ENCODE measurements at regions not wholly inside any gene's neighbourhood (a gene's known extent, or its start where the extent isn't known, plus 50 kb on each side); places are given as distances from the start of the nearest gene placed in this dataset.

GRCh38 chr2:19607931-19608771, 249.7 kb upstream of the OSR1 start:
- peak in 1 of 2 donors; percentile 14 for DNase-seq (ENCODE audit: low read depth in 2 of 2)

GRCh38 chr2:19607400-19607799, 249.0 kb upstream of the OSR1 start:
- DNase-seq (ENCODE audit: low read depth in 2 of 2), result no peak

GRCh38 chr2:19600982-19601381, 242.6 kb upstream of the OSR1 start:
- DNase-seq (ENCODE audit: low read depth in 2 of 2), result no peak

- no peak for DNase-seq (ENCODE audit: low read depth in 2 of 2)
Measured at GRCh38 chr2:19600506-19600905, 242.1 kb upstream of the OSR1 start.

GRCh38 chr2:19598971-19599370, 240.5 kb upstream of the OSR1 start:
- DNase-seq (ENCODE audit: low read depth in 2 of 2), result no peak

GRCh38 chr2:19592197-19592596, 233.8 kb upstream of the OSR1 start:
- DNase-seq (ENCODE audit: low read depth in 2 of 2), result no peak

GRCh38 chr2:19589791-19590190, 231.4 kb upstream of the OSR1 start:
- DNase-seq (ENCODE audit: low read depth in 2 of 2), result no peak

GRCh38 chr2:19580830-19581229, 222.4 kb upstream of the OSR1 start:
- DNase-seq (ENCODE audit: low read depth in 2 of 2), result no peak

GRCh38 chr2:19580264-19580663, 221.8 kb upstream of the OSR1 start:
- DNase-seq (ENCODE audit: low read depth in 2 of 2), result peak in 1 of 2 donors; percentile 34

- DNase-seq (ENCODE audit: low read depth in 2 of 2), result no peak
Measured at GRCh38 chr2:19579461-19579860, 221.0 kb upstream of the OSR1 start.

GRCh38 chr2:19577723-19578122, 219.3 kb upstream of the OSR1 start:
- no peak for DNase-seq (ENCODE audit: low read depth in 2 of 2)

GRCh38 chr2:19576411-19576810, 218.0 kb upstream of the OSR1 start:
- peak; percentile 3 to 61 for DNase-seq (ENCODE audit: low read depth in 2 of 2)

GRCh38 chr2:19575641-19576040, 217.2 kb upstream of the OSR1 start:
- DNase-seq (ENCODE audit: low read depth in 2 of 2), result no peak

- peak; percentile 32 to 71 for DNase-seq (ENCODE audit: low read depth in 2 of 2)
Measured at GRCh38 chr2:19574778-19575260, 216.4 kb upstream of the OSR1 start.

GRCh38 chr2:19573784-19574183, 215.4 kb upstream of the OSR1 start:
- DNase-seq (ENCODE audit: low read depth in 2 of 2), result no peak

GRCh38 chr2:19571773-19572172, 213.3 kb upstream of the OSR1 start:
- DNase-seq (ENCODE audit: low read depth in 2 of 2), result no peak

- peak in 1 of 2 donors; percentile 18 for DNase-seq (ENCODE audit: low read depth in 2 of 2)
Measured at GRCh38 chr2:19569300-19569791, 210.9 kb upstream of the OSR1 start.

GRCh38 chr2:19568809-19569208, 210.4 kb upstream of the OSR1 start:
- no peak for DNase-seq (ENCODE audit: low read depth in 2 of 2)

- DNase-seq (ENCODE audit: low read depth in 2 of 2), result no peak
Measured at GRCh38 chr2:19560785-19561184, 202.4 kb upstream of the OSR1 start.

- no peak for DNase-seq (ENCODE audit: low read depth in 2 of 2)
Measured at GRCh38 chr2:19559596-19560240, 201.3 kb upstream of the OSR1 start.

GRCh38 chr2:19556648-19557047, 198.2 kb upstream of the OSR1 start:
- no peak for DNase-seq (ENCODE audit: low read depth in 2 of 2)

GRCh38 chr2:19554520-19554919, 196.1 kb upstream of the OSR1 start:
- DNase-seq (ENCODE audit: low read depth in 2 of 2), result no peak

- no peak for DNase-seq (ENCODE audit: low read depth in 2 of 2)
Measured at GRCh38 chr2:19552270-19552669, 193.8 kb upstream of the OSR1 start.

Measured in lung microvascular endothelial cell (primary cell).